ENCODE measurements at regions not wholly inside any gene's neighbourhood (a gene's known extent, or its start where the extent isn't known, plus 50 kb on each side); places are given as distances from the start of the nearest gene placed in this dataset.

DNA sequence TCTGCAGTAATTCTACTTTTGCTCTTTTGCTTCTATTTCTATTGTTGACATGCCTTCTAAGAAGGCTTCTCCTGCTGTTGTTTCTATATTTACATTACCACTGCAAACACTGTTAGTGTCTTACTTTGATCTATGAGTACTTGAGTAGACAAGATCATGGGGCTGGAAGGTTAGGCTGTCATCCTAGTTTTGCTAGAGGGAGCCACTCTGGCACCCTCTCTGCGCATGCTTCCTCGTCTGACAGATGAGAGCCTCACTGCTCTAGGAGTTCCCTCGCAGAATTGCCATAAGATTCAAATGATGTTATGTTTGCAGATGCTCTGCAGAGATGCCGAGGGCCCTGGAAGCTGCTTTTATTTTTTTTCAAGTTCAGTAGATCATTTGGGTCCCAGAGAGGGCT, 185.6 kb downstream of the RNF144A start:
- no peaks in the 10 kb centered on the region for H3K4me1 ChIP-seq
- H3K9me3 ChIP-seq (ENCODE audit: control insufficient read depth, low read length) = no peaks in the 10 kb centered on the region
- no peaks in the 10 kb centered on the region for H3K79me2 ChIP-seq
- no peaks in the 10 kb centered on the region for H3K36me3 ChIP-seq (ENCODE audit: control insufficient read depth, insufficient read depth, low read length)
- H3K27me3 ChIP-seq (ENCODE audit: control insufficient read depth, insufficient read depth, low read length) = no peaks in the 10 kb centered on the region
- no peak overlapping the region for H3K4me3 ChIP-seq (ENCODE audit: low read depth, low read length)
- no peak overlapping the region for H3K27ac ChIP-seq
- no peak overlapping the region for H3K9ac ChIP-seq
- TF ChIP-seq CTCF (IDR thresholded peaks at IDR 0.05) = no peak
- H2AFZ ChIP-seq = no peak overlapping the region
- no peak overlapping the region for H3K4me2 ChIP-seq (ENCODE audit: low read length)

GRCh38 chr2:7108792-7109532, 191.8 kb downstream of the RNF144A start:
- H3K27me3 ChIP-seq (ENCODE audit: control insufficient read depth, insufficient read depth, low read length) = no peaks in the 10 kb centered on the region
- no peak overlapping the region for H3K27ac ChIP-seq
- TF ChIP-seq CTCF (IDR thresholded peaks at IDR 0.05) = no peak
- no peak overlapping the region for H3K4me2 ChIP-seq (ENCODE audit: low read length)
- H2AFZ ChIP-seq = no peak overlapping the region
- H3K9ac ChIP-seq = no peak overlapping the region
- H3K4me1 ChIP-seq = no peaks in the 10 kb centered on the region
- H3K36me3 ChIP-seq (ENCODE audit: control insufficient read depth, insufficient read depth, low read length) = no peaks in the 10 kb centered on the region
- no peaks in the 10 kb centered on the region for H3K9me3 ChIP-seq (ENCODE audit: control insufficient read depth, low read length)
- no peaks in the 10 kb centered on the region for H3K79me2 ChIP-seq
- H3K4me3 ChIP-seq (ENCODE audit: low read depth, low read length) = no peak overlapping the region

GRCh38 chr2:7109533-7109885, 192.3 kb downstream of the RNF144A start:
- H3K4me2 ChIP-seq (ENCODE audit: low read length) = no peak overlapping the region
- H3K9ac ChIP-seq = no peak overlapping the region
- H3K4me1 ChIP-seq = no peaks in the 10 kb centered on the region
- no peaks in the 10 kb centered on the region for H3K36me3 ChIP-seq (ENCODE audit: control insufficient read depth, insufficient read depth, low read length)
- H3K79me2 ChIP-seq = no peaks in the 10 kb centered on the region
- TF ChIP-seq CTCF (IDR thresholded peaks at IDR 0.05) = no peak
- H3K9me3 ChIP-seq (ENCODE audit: control insufficient read depth, low read length) = no peaks in the 10 kb centered on the region
- H3K27me3 ChIP-seq (ENCODE audit: control insufficient read depth, insufficient read depth, low read length) = no peaks in the 10 kb centered on the region
- no peak overlapping the region for H2AFZ ChIP-seq
- no peak overlapping the region for H3K4me3 ChIP-seq (ENCODE audit: low read depth, low read length)
- no peak overlapping the region for H3K27ac ChIP-seq

GRCh38 chr2:7111626-7112025, 194.4 kb downstream of the RNF144A start:
- Histone ChIP-seq H3K9ac (no peak overlapping the region), H3K9me3 (ENCODE audit: control insufficient read depth, low read length) (no peaks in the 10 kb centered on the region), H3K4me2 (ENCODE audit: low read length) (no peak overlapping the region), H3K27me3 (ENCODE audit: control insufficient read depth, insufficient read depth, low read length) (no peaks in the 10 kb centered on the region), H3K27ac (no peak overlapping the region), H3K79me2 (no peaks in the 10 kb centered on the region), H3K4me3 (ENCODE audit: low read depth, low read length) (no peak overlapping the region), H3K36me3 (ENCODE audit: control insufficient read depth, insufficient read depth, low read length) (no peaks in the 10 kb centered on the region), H2AFZ (no peak overlapping the region), H3K4me1 (no peaks in the 10 kb centered on the region)
- no peak for TF ChIP-seq CTCF (IDR thresholded peaks at IDR 0.05)

GRCh38 chr2:7115364-7115763, 198.2 kb downstream of the RNF144A start:
- no peak for TF ChIP-seq CTCF (IDR thresholded peaks at IDR 0.05)
- no peaks in the 10 kb centered on the region for H3K36me3 ChIP-seq (ENCODE audit: control insufficient read depth, insufficient read depth, low read length)
- H3K79me2 ChIP-seq = no peaks in the 10 kb centered on the region
- H3K4me1 ChIP-seq = no peaks in the 10 kb centered on the region
- no peak overlapping the region for H3K27ac ChIP-seq
- H3K9me3 ChIP-seq (ENCODE audit: control insufficient read depth, low read length) = no peaks in the 10 kb centered on the region
- H3K4me3 ChIP-seq (ENCODE audit: low read depth, low read length) = no peak overlapping the region
- H3K27me3 ChIP-seq (ENCODE audit: control insufficient read depth, insufficient read depth, low read length) = no peaks in the 10 kb centered on the region
- H3K4me2 ChIP-seq (ENCODE audit: low read length) = no peak overlapping the region
- no peak overlapping the region for H2AFZ ChIP-seq
- no peak overlapping the region for H3K9ac ChIP-seq

Measured in parathyroid adenoma (tissue), 2 donors.